ENCODE measurements at regions not wholly inside any gene's neighbourhood (a gene's known extent, or its start where the extent isn't known, plus 50 kb on each side); places are given as distances from the start of the nearest gene placed in this dataset.
A peak's percentile ranks its signal among the peaks of the same experiment; 100 is the strongest.

DNA sequence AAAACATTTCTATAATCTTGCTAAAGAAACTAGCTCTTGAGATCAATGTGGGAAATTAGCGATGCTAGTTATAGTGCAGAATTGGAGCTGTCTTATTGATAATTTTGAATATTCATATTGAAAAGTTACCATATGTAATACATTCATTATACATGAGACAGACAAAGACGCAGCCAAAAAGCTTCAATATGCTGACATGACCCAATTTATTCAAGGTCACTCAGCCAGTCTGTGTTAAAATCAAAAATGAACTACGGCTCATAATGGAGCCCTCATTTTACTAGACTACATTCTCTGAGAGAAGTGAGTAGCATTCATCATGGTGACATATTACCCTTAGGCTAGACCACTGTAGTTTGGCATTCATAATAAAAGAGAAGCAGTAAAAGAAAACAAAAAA, 107.3 kb upstream of the GABRG2 start:
- DNase-seq (ENCODE audit: low read depth in 1 of 2, low spot score in 1 of 2) = no peak
- in situ Hi-C loops (cut with HindIII; ENCODE audit: low pct_unique_long_range_greater_than_20kb, low sequenced_read_pairs) = no loop called here
- TF ChIP-seq JUND (IDR thresholded peaks at IDR 0.05; ENCODE audit: low read depth) = no peak

DNA sequence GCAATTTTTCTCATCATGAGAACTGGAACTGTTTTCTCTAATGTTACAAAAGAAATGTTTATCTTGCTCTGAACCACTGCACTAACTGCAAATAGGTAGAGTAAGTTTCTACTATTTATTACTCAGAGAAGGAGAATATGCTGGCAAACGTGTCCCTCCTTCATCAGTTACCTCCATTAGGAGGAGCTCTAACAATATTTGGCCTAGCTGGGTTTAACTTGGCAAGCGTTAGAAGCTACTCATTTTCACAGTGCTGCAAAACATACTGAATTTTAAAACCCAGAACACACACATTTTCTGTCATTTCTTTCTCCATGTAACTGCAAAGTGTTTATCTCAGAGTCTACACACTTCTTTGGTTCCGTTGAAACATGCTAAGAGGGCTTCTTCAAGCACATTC, 101.0 kb upstream of the GABRG2 start:
- peak; percentile 42 to 74 for DNase-seq (ENCODE audit: low read depth in 1 of 2, low spot score in 1 of 2)
- in situ Hi-C loops (cut with HindIII; ENCODE audit: low pct_unique_long_range_greater_than_20kb, low sequenced_read_pairs) = no loop called here
- TF ChIP-seq JUND (IDR thresholded peaks at IDR 0.05; ENCODE audit: low read depth) = no peak

DNA sequence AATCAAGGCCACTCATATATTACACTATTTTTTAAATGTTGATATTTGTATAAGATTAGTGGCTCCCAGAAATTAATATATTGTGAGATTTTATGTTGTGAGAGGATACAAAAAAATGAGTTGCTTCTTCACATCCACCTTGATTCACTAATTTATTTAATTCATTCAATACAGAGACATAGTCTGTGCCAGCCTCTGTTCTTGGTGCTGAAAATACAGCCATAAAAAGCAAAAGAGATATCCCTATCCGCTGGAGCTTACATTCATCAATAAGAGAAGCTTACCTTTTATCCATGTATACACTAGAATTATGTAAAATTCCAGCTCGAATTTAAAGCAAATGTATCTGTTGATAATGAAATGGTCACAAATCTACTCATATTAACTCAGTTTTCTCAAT, 92.2 kb upstream of the GABRG2 start:
- in situ Hi-C loops (cut with HindIII; ENCODE audit: low pct_unique_long_range_greater_than_20kb, low sequenced_read_pairs) = no loop called here
- no peak for TF ChIP-seq JUND (IDR thresholded peaks at IDR 0.05; ENCODE audit: low read depth)
- peak in 1 of 2 experiments; percentile 38 for DNase-seq (ENCODE audit: low read depth in 1 of 2, low spot score in 1 of 2)

DNA sequence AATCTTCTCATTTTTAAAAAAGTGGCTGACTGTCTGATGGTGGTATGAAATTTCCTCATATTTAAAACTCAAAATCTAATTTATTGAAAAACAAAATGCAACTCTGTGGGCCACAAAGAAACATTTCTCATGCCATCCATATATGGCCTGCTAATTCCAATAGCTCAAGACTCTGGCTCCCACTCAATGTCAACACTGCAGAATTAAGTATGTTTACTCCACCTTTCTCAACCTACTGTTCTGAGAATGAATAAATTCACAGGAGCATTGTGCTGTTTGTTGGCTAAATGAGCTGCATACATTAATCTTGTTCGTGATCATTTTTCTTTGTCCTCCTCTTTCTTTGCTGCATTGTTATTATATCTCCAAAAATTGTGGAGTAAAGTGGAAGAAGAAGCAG, 79.5 kb upstream of the GABRG2 start:
- peak in 1 of 2 experiments; percentile 33 for DNase-seq (ENCODE audit: low read depth in 1 of 2, low spot score in 1 of 2)
- in situ Hi-C loops (cut with HindIII; ENCODE audit: low pct_unique_long_range_greater_than_20kb, low sequenced_read_pairs) = no loop called here
- TF ChIP-seq JUND (IDR thresholded peaks at IDR 0.05; ENCODE audit: low read depth) = no peak
